ENCODE measurements at regions not wholly inside any gene's neighbourhood (a gene's known extent, or its start where the extent isn't known, plus 50 kb on each side); places are given as distances from the start of the nearest gene placed in this dataset.

- no peak overlapping the region for H3K4me2 ChIP-seq (ENCODE audit: insufficient read depth, low read length)
- no peak overlapping the region for H3K27ac ChIP-seq (ENCODE audit: insufficient read depth, low read depth, low read length)
- H3K9me3 ChIP-seq (replicated peaks; ENCODE audit: control insufficient read depth, insufficient read depth, low read length): peaks cover 1% of the 10 kb centered on the region
- TF ChIP-seq FOS (IDR thresholded peaks at IDR 0.05; ENCODE audit: borderline replicate concordance, insufficient read depth, low read length) (no peak), JUN (IDR thresholded peaks at IDR 0.05; ENCODE audit: borderline replicate concordance, insufficient read depth, insufficient read length, low read depth) (no peak), GATA2 (IDR thresholded peaks at IDR 0.05; ENCODE audit: insufficient read depth, insufficient read length, low read depth, low read length) (no peak), POLR2AphosphoS5 (IDR thresholded peaks at IDR 0.05; ENCODE audit: insufficient read depth, low read depth, low read length) (no peak), POLR2A (IDR thresholded peaks at IDR 0.05; ENCODE audit: low read depth, low read length) (no peak), EZH2 (IDR thresholded peaks at IDR 0.05; ENCODE audit: borderline replicate concordance, low read depth, low read length, severe bottlenecking) (no peak), CTCF (IDR thresholded peaks at IDR 0.05; ENCODE audit: extremely low read depth in 1 of 2, insufficient read depth in 1 of 2, low read depth in 1 of 2, low read length in 2 of 2) (no peak), MYC (IDR thresholded peaks at IDR 0.05; ENCODE audit: low read depth, low read length) (no peak), MAX (IDR thresholded peaks at IDR 0.05; ENCODE audit: insufficient read depth, insufficient read length) (no peak)
- FAIRE-seq: no peak
- no peaks in the 10 kb centered on the region for H3K36me3 ChIP-seq (ENCODE audit: control insufficient read depth in 2 of 2, extremely low read depth in 1 of 2, insufficient read depth in 2 of 2, low read length in 2 of 2)
- H3K27me3 ChIP-seq (ENCODE audit: control insufficient read depth in 2 of 2, insufficient read depth in 2 of 2, low read length in 2 of 2): no peaks in the 10 kb centered on the region
- H3K4me1 ChIP-seq (ENCODE audit: control insufficient read depth, extremely low read depth, insufficient read depth, low read length): no peaks in the 10 kb centered on the region
- ChIA-PET CTCF (no interaction called here), POLR2A (no interaction called here)
- no peak for DNase-seq (ENCODE audit: low read depth, low spot score)
- no peaks in the 10 kb centered on the region for H3K9me1 ChIP-seq (replicated peaks; ENCODE audit: control insufficient read depth, extremely low read depth, insufficient read depth, low read length)
- no peaks in the 10 kb centered on the region for H4K20me1 ChIP-seq (replicated peaks; ENCODE audit: control insufficient read depth, extremely low read depth, insufficient read depth, low read length)
- H2AFZ ChIP-seq (ENCODE audit: low read depth, low read length): no peak overlapping the region
- H3K4me3 ChIP-seq (replicated peaks in 1 of 3; ENCODE audit: insufficient read depth in 1 of 3, low read depth in 1 of 3, low read length in 3 of 3): no peak overlapping the region
- H3K79me2 ChIP-seq (ENCODE audit: control insufficient read depth, insufficient read depth, low read length): no peaks in the 10 kb centered on the region
- dilution Hi-C loops (cut with MboI; ENCODE audit: extremely low pct_ligation_motif_present, low sequenced_read_pairs) (no loop called here), intact Hi-C loops (cut with micrococcal nuclease) (no loop called here)
- H3K9ac ChIP-seq (replicated peaks; ENCODE audit: extremely low read depth, insufficient read depth, low read length): no peak overlapping the region
- BruUV-seq (replicated peaks): no TSS peak
These were observed 703.7 kb upstream of the SOX9 start for GRCh38 chr17:71417142-71417541.

Data from endothelial cell of umbilical vein (primary cell).